Right atrium auricular region (tissue), 2 donors: ENCODE measurements at regions not wholly inside any gene's neighbourhood (a gene's known extent, or its start where the extent isn't known, plus 50 kb on each side); places are given as distances from the start of the nearest gene placed in this dataset.
A peak's percentile ranks its signal among the peaks of the same experiment; 100 is the strongest.

Experiments
- DNase-seq: peaks from one replicate; pipeline ENCODE4 v3.0.0-alpha.2; 2019; ENCODE audit warnings: low spot score
- H3K27ac ChIP-seq, 2 donors: fragments of 200-600 bp; sonication (generic); 1 replicate in 1 of 2; 2 replicates in 1 of 2; pipeline ENCODE4 v1.5.1; 2016 to 2019
- H3K27me3 ChIP-seq, 2 donors: fragments of 200-600 bp; sonication (generic); one replicate each; pipeline versions ENCODE4 v1.5.1 to v1.6.0; 2017 to 2019
- H3K36me3 ChIP-seq: fragments of 200-600 bp; sonication (generic); one replicate; pipeline ENCODE4 v1.5.1; 2016
- H3K4me1 ChIP-seq, 2 donors: fragments of 200-600 bp; sonication (generic); one replicate each; pipeline versions ENCODE4 v1.5.1 to v1.6.0; 2017 to 2019
- H3K4me3 ChIP-seq, 2 donors: fragments of 200-600 bp; sonication (generic); 1 replicate in 1 of 2; 2 replicates in 1 of 2; pipeline ENCODE4 v1.5.1; 2017 to 2019; ENCODE audit warnings: mild to moderate bottlenecking in 1 of 2, moderate library complexity in 1 of 2
- H3K9me3 ChIP-seq, 2 donors: fragments of 200-600 bp; sonication (generic); one replicate each; pipeline ENCODE4 v1.5.1; 2019
- CTCF ChIP-seq, 2 donors: fragments of 200-600 bp; sonication (generic); IDR thresholded peaks; one replicate each; pipeline ENCODE4 v1.5.1; 2019; ENCODE audit warnings: antibody characterized with exemption in 2 of 2

DNA sequence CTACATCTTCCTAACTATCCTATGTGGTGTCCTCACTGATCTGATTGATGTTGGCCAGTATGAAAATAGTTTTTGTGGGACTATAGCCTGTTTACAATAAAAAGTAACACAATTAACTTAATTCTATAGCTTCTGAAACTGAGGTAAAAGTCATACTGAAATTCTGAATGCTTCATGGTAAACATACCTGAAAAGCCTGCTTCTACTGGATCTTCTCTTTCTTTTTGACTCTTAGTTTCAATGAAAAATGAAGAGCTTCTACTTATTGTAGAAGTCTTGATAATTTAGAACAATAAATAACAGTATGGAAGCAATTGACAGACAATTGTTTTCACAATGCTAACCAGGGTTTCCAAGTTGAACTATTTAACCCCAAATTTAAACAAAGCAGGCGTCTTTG lies 383.9 kb upstream of the MMS22L start:
- Histone ChIP-seq H3K27ac (no peak overlapping the region), H3K9me3 (no peaks in the 10 kb centered on the region), H3K4me3 (no peak overlapping the region), H3K4me1 (no peaks in the 10 kb centered on the region), H3K36me3 (no peaks in the 10 kb centered on the region), H3K27me3 (no peaks in the 10 kb centered on the region)
- no peak for DNase-seq
- no peak for TF ChIP-seq CTCF (IDR thresholded peaks at IDR 0.05)

- Histone ChIP-seq H3K27ac (peak overlapping the region; percentile 78 to 80), H3K4me1 (no peaks in the 10 kb centered on the region), H3K4me3 (peak overlapping the region; percentile 16 to 36), H3K36me3 (no peaks in the 10 kb centered on the region), H3K27me3 (no peaks in the 10 kb centered on the region), H3K9me3 (no peaks in the 10 kb centered on the region)
- no peak for TF ChIP-seq CTCF (IDR thresholded peaks at IDR 0.05)
- no peak for DNase-seq
Measured at GRCh38 chr6:97668716-97669115, 385.7 kb upstream of the MMS22L start.

DNA sequence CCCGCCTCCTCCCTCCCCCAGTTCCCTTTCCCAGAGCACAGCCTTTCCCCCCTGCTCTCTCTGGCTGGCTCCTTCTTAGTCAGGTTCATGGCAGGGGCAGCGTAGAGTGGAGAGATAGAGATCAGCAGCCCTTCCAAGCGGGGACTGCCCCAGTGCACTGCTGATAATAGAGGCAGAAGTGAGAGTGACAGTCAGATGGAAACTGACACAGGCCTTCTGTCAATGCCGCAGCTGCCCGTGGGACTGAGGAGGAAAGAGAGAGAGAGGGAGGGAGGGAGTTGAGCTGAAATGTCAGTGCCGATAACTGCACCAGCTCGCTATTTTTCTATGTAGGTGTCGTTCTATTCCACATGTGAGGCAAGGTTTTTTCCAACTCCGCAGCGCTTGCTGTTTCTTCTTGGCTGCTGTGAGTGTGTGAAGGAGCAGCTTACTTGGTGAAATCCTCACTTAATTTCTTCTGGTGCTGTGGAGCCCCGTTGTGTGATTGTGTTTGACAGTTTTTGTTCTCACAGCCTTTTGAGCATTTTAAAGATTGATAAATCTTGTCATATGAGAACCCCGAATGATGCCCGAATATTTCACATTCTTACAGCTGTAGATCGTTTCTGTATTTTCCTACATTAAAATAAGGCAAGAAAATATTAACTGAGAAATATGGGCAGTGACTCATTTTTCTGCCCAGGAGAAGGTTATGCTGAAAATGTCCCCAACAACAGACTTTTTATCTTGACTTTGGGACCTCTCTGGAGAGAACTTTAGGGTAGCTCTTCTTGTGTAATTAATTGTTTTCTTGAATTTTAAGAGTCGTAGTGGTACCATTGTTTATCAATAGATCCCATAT lies 386.4 kb upstream of the MMS22L start:
- H3K9me3 ChIP-seq: no peaks in the 10 kb centered on the region
- no peak for DNase-seq
- H3K4me3 ChIP-seq: peak overlapping the region; percentile 16 to 36
- TF ChIP-seq CTCF (IDR thresholded peaks at IDR 0.05): no peak
- H3K27ac ChIP-seq: peak overlapping the region; percentile 78 to 80
- H3K4me1 ChIP-seq: no peaks in the 10 kb centered on the region
- H3K36me3 ChIP-seq: no peaks in the 10 kb centered on the region
- no peaks in the 10 kb centered on the region for H3K27me3 ChIP-seq

DNA sequence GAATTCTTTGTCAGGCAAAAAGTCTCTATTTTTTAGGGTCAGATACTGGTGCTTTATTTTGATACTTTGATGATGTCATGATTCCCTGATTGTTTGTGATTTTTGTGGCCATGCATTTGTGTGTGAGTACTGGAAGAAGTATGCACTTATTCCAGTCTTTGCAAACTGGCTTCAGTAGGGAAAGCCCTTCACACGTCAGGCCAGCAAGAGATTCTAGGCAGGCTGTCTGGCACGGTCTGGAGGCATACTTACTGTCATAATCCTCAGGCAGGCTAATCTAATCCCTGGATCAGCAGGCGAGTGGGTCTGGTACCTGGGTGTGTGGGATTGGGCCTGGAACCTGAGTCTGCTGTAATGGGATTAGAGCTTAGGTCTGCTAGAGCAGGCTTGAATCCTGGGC lies 391.8 kb upstream of the MMS22L start:
- H3K36me3 ChIP-seq: no peaks in the 10 kb centered on the region
- H3K4me1 ChIP-seq: no peaks in the 10 kb centered on the region
- no peaks in the 10 kb centered on the region for H3K9me3 ChIP-seq
- no peak for DNase-seq
- no peak for TF ChIP-seq CTCF (IDR thresholded peaks at IDR 0.05)
- H3K4me3 ChIP-seq: no peak overlapping the region
- no peaks in the 10 kb centered on the region for H3K27me3 ChIP-seq
- H3K27ac ChIP-seq: no peak overlapping the region

- no peaks in the 10 kb centered on the region for H3K36me3 ChIP-seq
- no peaks in the 10 kb centered on the region for H3K9me3 ChIP-seq
- DNase-seq: no peak
- TF ChIP-seq CTCF (IDR thresholded peaks at IDR 0.05): no peak
- no peaks in the 10 kb centered on the region for H3K27me3 ChIP-seq
- no peak overlapping the region for H3K27ac ChIP-seq
- H3K4me1 ChIP-seq: no peaks in the 10 kb centered on the region
- H3K4me3 ChIP-seq: no peak overlapping the region
Measured at GRCh38 chr6:97677626-97678025, 394.6 kb upstream of the MMS22L start.

DNA sequence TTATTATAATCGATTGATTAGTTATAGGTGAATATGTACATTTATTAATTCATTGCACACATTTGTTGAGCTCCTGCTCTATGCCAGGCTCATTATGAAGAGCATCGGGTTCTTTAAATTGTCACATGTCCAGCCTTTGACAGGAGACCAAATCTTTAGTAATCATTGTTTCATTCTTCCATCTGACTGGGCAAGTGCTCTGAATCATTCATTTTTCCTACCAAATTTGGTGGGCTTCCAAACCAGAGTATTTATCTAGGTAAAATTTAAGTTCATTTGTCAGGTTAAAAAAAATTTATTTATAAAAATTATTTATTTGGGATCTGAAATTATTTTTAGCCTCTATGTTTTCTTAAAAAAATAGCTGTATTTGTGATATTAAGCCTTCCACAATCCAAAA lies 404.9 kb upstream of the MMS22L start:
- DNase-seq: no peak
- H3K36me3 ChIP-seq: no peaks in the 10 kb centered on the region
- no peaks in the 10 kb centered on the region for H3K27me3 ChIP-seq
- H3K27ac ChIP-seq: no peak overlapping the region
- H3K4me1 ChIP-seq: no peaks in the 10 kb centered on the region
- no peak for TF ChIP-seq CTCF (IDR thresholded peaks at IDR 0.05)
- H3K9me3 ChIP-seq: no peaks in the 10 kb centered on the region
- no peak overlapping the region for H3K4me3 ChIP-seq
